HepG2 (cell line): ENCODE measurements at regions not wholly inside any gene's neighbourhood (a gene's known extent, or its start where the extent isn't known, plus 50 kb on each side); places are given as distances from the start of the nearest gene placed in this dataset.

Experiments used
- EED ChIP-seq: sonication (generic); formaldehyde crosslinking; IDR thresholded peaks from 2 replicates; pipeline ENCODE4 v1.5.0; 2020; ENCODE audit warnings: mild to moderate bottlenecking, missing genetic modification reagents
- EP300 ChIP-seq, 3 experiments: sonication (generic) in 1 of 3; formaldehyde crosslinking in 1 of 3; IDR thresholded peaks; 2 replicates each; pipeline versions ENCODE4 v1.5.1 to v1.6.1; 2011 to 2020; ENCODE audit warnings: low read depth in 2 of 3, low read length in 2 of 3, borderline replicate concordance in 1 of 3, improper control_type of control experiment in 1 of 3, mild to moderate bottlenecking in 1 of 3, missing genetic modification reagents in 1 of 3, moderate library complexity in 1 of 3
- GABPA ChIP-seq, 2 experiments: IDR thresholded peaks; 2 replicates each; pipeline ENCODE4 v1.6.1; 2011 to 2016; ENCODE audit warnings: low read depth in 2 of 2, low read length in 1 of 2, missing biosample characterization in 1 of 2, missing genetic modification characterization in 1 of 2
- HINFP ChIP-seq: sonication (generic); formaldehyde crosslinking; IDR thresholded peaks from 2 replicates; pipeline ENCODE4 v1.4.0; 2020; ENCODE audit warnings: low read depth, mild to moderate bottlenecking, missing genetic modification reagents
- MXI1 ChIP-seq: IDR thresholded peaks from 3 replicates; pipeline ENCODE4 v1.6.1; 2012; ENCODE audit warnings: low read depth, low read length, inconsistent platforms, borderline replicate concordance
- POLR2A ChIP-seq, 2 experiments: IDR thresholded peaks; 2 replicates each; pipeline ENCODE4 v1.6.1; 2011; ENCODE audit warnings: low read depth in 2 of 2, low read length in 2 of 2, mild to moderate bottlenecking in 1 of 2, moderate library complexity in 1 of 2; ENCODE audit not compliant: insufficient read depth in 1 of 2
- RBM39 ChIP-seq: fragments of 200-400 bp; formaldehyde crosslinking; IDR thresholded peaks from one replicate; pipeline ENCODE4 v1.6.1; 2018; ENCODE audit warnings: antibody characterized with exemption, mild to moderate bottlenecking, low read depth, low read length; ENCODE audit not compliant: poor library complexity, severe bottlenecking
- RFX1 ChIP-seq: fragments of 450-650 bp; IDR thresholded peaks from 2 replicates; pipeline ENCODE4 v1.6.1; 2017
- ZHX1 ChIP-seq: sonication (generic); formaldehyde crosslinking; IDR thresholded peaks from 2 replicates; pipeline ENCODE4 v1.8.1; 2022; ENCODE audit warnings: low read depth, mild to moderate bottlenecking, missing genetic modification reagents
- ZNF232 ChIP-seq: sonication (generic); formaldehyde crosslinking; IDR thresholded peaks from 2 replicates; pipeline ENCODE4 v1.4.0; 2020; ENCODE audit warnings: missing genetic modification reagents, borderline replicate concordance
- TF ChIP-seq, protein P1 (sequence below): IDR thresholded peaks from 2 replicates; pipeline ENCODE4 v1.6.1; 2012; ENCODE audit warnings: inconsistent platforms
- TF ChIP-seq, protein P2 (sequence below): sonication (generic); formaldehyde crosslinking; IDR thresholded peaks from 2 replicates; pipeline ENCODE4 v1.5.0; 2020; ENCODE audit warnings: mild to moderate bottlenecking, missing genetic modification reagents, moderate library complexity

GRCh38 chr2:126981476-126981875, 82.8 kb downstream of the TEX51 start:
- TF ChIP-seq ZHX1: no peak
- TF ChIP-seq GABPA (IDR thresholded peaks at IDR 0.05; ENCODE audit: low read depth, low read length): no peak
- peak; percentile 50; the same call in 1 of the 2 replicates for TF ChIP-seq GABPA (CRISPR knock-in tag; IDR thresholded peaks at IDR 0.05; ENCODE audit: low read depth)
- no peak; the same call in 1 of the 2 replicates for TF ChIP-seq ZNF232 (CRISPR knock-in tag)
- no peak for TF ChIP-seq HINFP
- TF ChIP-seq EED (CRISPR knock-in tag): no peak
- no peak for TF ChIP-seq RBM39
- no peak for TF ChIP-seq MXI1
- TF ChIP-seq POLR2A (IDR thresholded peaks at IDR 0.05; ENCODE audit: insufficient read depth in 1 of 2, low read depth in 2 of 2, low read length in 2 of 2): no peak
- TF ChIP-seq, protein P1, sequence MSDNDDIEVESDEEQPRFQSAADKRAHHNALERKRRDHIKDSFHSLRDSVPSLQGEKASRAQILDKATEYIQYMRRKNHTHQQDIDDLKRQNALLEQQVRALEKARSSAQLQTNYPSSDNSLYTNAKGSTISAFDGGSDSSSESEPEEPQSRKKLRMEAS: no peak
- TF ChIP-seq, protein P2, sequence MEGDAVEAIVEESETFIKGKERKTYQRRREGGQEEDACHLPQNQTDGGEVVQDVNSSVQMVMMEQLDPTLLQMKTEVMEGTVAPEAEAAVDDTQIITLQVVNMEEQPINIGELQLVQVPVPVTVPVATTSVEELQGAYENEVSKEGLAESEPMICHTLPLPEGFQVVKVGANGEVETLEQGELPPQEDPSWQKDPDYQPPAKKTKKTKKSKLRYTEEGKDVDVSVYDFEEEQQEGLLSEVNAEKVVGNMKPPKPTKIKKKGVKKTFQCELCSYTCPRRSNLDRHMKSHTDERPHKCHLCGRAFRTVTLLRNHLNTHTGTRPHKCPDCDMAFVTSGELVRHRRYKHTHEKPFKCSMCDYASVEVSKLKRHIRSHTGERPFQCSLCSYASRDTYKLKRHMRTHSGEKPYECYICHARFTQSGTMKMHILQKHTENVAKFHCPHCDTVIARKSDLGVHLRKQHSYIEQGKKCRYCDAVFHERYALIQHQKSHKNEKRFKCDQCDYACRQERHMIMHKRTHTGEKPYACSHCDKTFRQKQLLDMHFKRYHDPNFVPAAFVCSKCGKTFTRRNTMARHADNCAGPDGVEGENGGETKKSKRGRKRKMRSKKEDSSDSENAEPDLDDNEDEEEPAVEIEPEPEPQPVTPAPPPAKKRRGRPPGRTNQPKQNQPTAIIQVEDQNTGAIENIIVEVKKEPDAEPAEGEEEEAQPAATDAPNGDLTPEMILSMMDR (CRISPR knock-in tag): no peak
- peak in 1 of 2 experiments; percentile 77; a peak in 2 of 4 replicates for TF ChIP-seq EP300 (IDR thresholded peaks at IDR 0.05; ENCODE audit: low read depth in 2 of 2, low read length in 2 of 2)
- no peak for TF ChIP-seq EP300 (CRISPR knock-in tag; IDR thresholded peaks at IDR 0.05; ENCODE audit: borderline replicate concordance)
- no peak for TF ChIP-seq RFX1
